DND-41 (cell line): ENCODE measurements at regions not wholly inside any gene's neighbourhood (a gene's known extent, or its start where the extent isn't known, plus 50 kb on each side); places are given as distances from the start of the nearest gene placed in this dataset.
"Not testable (repeated sequence)": the region's sequence is repeated elsewhere in the genome, so short reads cannot be mapped to it uniquely, and the experiment has no call there.

Experiments
- CTCF ChIP-seq: IDR thresholded peaks from 2 replicates; pipeline ENCODE4 v1.5.1; 2012; ENCODE audit warnings: borderline replicate concordance, low read length, moderate library complexity, mild to moderate bottlenecking; ENCODE audit not compliant: poor library complexity, severe bottlenecking; ENCODE audit errors: extremely low read depth
- EZH2 ChIP-seq: IDR thresholded peaks from 3 replicates; pipeline ENCODE4 v1.6.1; 2012; ENCODE audit warnings: borderline replicate concordance, low read depth, mild to moderate bottlenecking, moderate library complexity, low read length, inconsistent platforms; ENCODE audit not compliant: severe bottlenecking

GRCh38 chr7:146019041-146020004 is 97.3 kb upstream of the CNTNAP2 start:
- not testable (repeated sequence) for TF ChIP-seq CTCF, EZH2
